ENCODE measurements at regions not wholly inside any gene's neighbourhood (a gene's known extent, or its start where the extent isn't known, plus 50 kb on each side); places are given as distances from the start of the nearest gene placed in this dataset.

- Histone ChIP-seq H3K4me1 (ENCODE audit: control insufficient read depth, insufficient read depth, low read length) (no peaks in the 10 kb centered on the region), H3K4me2 (ENCODE audit: control insufficient read depth, insufficient read depth) (no peak overlapping the region), H3K79me2 (ENCODE audit: control insufficient read depth, insufficient read depth, low read length) (no peaks in the 10 kb centered on the region), H3K9me3 (replicated peaks; ENCODE audit: control insufficient read depth, insufficient read depth, low read length) (no peaks in the 10 kb centered on the region), H3K4me3 (no peak overlapping the region), H3K36me3 (ENCODE audit: control insufficient read depth in 2 of 2, insufficient read depth in 2 of 2, low read length in 1 of 2) (no peaks in the 10 kb centered on the region), H3K27me3 (replicated peaks in 1 of 2; ENCODE audit: control insufficient read depth in 2 of 2, insufficient read depth in 2 of 2, low read length in 1 of 2) (no peaks in the 10 kb centered on the region), H2AFZ (ENCODE audit: control insufficient read depth, low read depth, low read length) (no peak overlapping the region), H4K20me1 (ENCODE audit: control insufficient read depth, insufficient read depth) (no peaks in the 10 kb centered on the region), H3K9ac (ENCODE audit: control insufficient read depth, insufficient read depth, low read length) (no peak overlapping the region), H3K27ac (ENCODE audit: control insufficient read depth, insufficient read depth) (no peak overlapping the region)
- ChIA-PET CTCF (interaction anchor here (1.5 kb wide), 1 partner anchor 13 kb away, joined by 3 read pairs; no protein-coding TSS in a partner anchor), POLR2A (no interaction called here), RAD21 (ENCODE audit: unreplicated experiment) (no interaction called here), SMC1A (ENCODE audit: uncharacterized antibody, unreplicated experiment) (interaction anchor here (0.7 kb wide), 1 partner anchor 35 kb away, joined by 3 read pairs; no protein-coding TSS in a partner anchor)
- intact Hi-C loops (cut with micrococcal nuclease; ENCODE audit: unreplicated experiment) (no loop called here), in situ Hi-C loops (cut with MboI) (no loop called here)
- DNase-seq (ENCODE audit: low read depth, low spot score) (no peak), ATAC-seq (no peak), FAIRE-seq (no peak)
- BruUV-seq (replicated peaks) = no TSS peak
- 54% methylated on average over 8 of the region's 8 CpGs for WGBS (ENCODE audit: insufficient coverage, insufficient replicate concordance, low lambda C conversion rate, missing lambda C conversion rate)
- TF ChIP-seq NR2F1 (conservative IDR thresholded peaks at IDR 0.05) (no peak), BACH1 (IDR thresholded peaks at IDR 0.05; ENCODE audit: borderline replicate concordance) (no peak), E2F4 (IDR thresholded peaks at IDR 0.05; ENCODE audit: low read depth, low read length) (no peak), CREM (IDR thresholded peaks at IDR 0.05; ENCODE audit: low read depth) (no peak), HDAC6 (IDR thresholded peaks at IDR 0.05; ENCODE audit: unreplicated experiment) (no peak), SKIL (IDR thresholded peaks at IDR 0.05; ENCODE audit: low read depth, poor library complexity, severe bottlenecking) (no peak), ATF3 (IDR thresholded peaks at IDR 0.05; ENCODE audit: borderline replicate concordance, extremely low read depth, low read depth, low read length) (no peak), JUND (IDR thresholded peaks at IDR 0.05; ENCODE audit: low read depth, low read length) (no peak), FOS (IDR thresholded peaks at IDR 0.05; ENCODE audit: borderline replicate concordance, extremely low read depth, insufficient read length) (no peak), EZH2 (IDR thresholded peaks at IDR 0.05; ENCODE audit: borderline replicate concordance, control insufficient read depth, low read depth, low read length) (no peak), NFYB (IDR thresholded peaks at IDR 0.05; ENCODE audit: insufficient read depth, low read depth, low read length) (no peak), USF1 (IDR thresholded peaks at IDR 0.05; ENCODE audit: borderline replicate concordance, extremely low read length, insufficient read depth, low read depth, low read length) (no peak), E4F1 (IDR thresholded peaks at IDR 0.05; ENCODE audit: borderline replicate concordance, partially characterized antibody) (no peak), PKNOX1 (IDR thresholded peaks at IDR 0.05) (no peak)
Measured at GRCh38 chrX:13414006-13414647, 94.3 kb upstream of the ATXN3L start.
